ENCODE measurements at regions not wholly inside any gene's neighbourhood (a gene's known extent, or its start where the extent isn't known, plus 50 kb on each side); places are given as distances from the start of the nearest gene placed in this dataset.

DNA sequence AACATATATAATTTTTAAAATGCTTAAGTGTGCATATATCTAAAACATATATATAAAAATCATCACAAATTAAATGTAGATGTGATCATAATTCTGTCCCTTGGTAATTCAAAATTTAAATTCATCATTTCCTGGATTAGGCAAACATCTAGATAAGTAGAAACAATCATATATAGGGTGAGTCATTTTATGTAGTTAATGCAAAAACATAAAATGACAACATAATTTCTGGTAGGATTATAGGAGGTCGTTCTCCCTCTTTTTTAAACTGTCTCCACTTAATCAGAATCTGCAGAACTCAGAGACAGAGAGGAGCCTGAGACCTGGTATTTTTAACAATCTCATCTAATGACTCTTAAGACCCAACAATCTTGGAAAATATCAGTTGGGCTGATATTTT is 333.4 kb downstream of the KCTD12 start:
- TF ChIP-seq TAF1 (IDR thresholded peaks at IDR 0.05; ENCODE audit: borderline replicate concordance, low read depth, low read length) (no peak), POLR2A (IDR thresholded peaks at IDR 0.05; ENCODE audit: low read depth, low read length) (no peak)
